IgD-negative memory B cell (primary cell): ENCODE measurements at regions not wholly inside any gene's neighbourhood (a gene's known extent, or its start where the extent isn't known, plus 50 kb on each side); places are given as distances from the start of the nearest gene placed in this dataset.
"Not testable (repeated sequence)": the region's sequence is repeated elsewhere in the genome, so short reads cannot be mapped to it uniquely, and the experiment has no call there.

ENCODE experiments used
- H3K27ac Mint-ChIP-seq, 3 donors: one replicate each; pipeline ENCODE4 v1.8.0; 2020 to 2022; ENCODE audit warnings: mild to moderate bottlenecking in 3 of 3, mixed read lengths in 3 of 3, moderate library complexity in 1 of 3
- H3K27me3 Mint-ChIP-seq: one replicate; pipeline ENCODE4 v1.8.0; 2021; ENCODE audit warnings: mixed read lengths
- H3K36me3 Mint-ChIP-seq: one replicate; pipeline ENCODE4 v1.8.0; 2020; ENCODE audit warnings: mild to moderate bottlenecking, mixed read lengths
- H3K4me1 Mint-ChIP-seq, 3 donors: one replicate each; pipeline ENCODE4 v1.8.0; 2020 to 2022; ENCODE audit warnings: mixed read lengths in 3 of 3, mild to moderate bottlenecking in 1 of 3
- H3K4me3 Mint-ChIP-seq, 4 donors: one replicate each; pipeline ENCODE4 v1.8.0; 2020 to 2022; ENCODE audit warnings: mild to moderate bottlenecking in 4 of 4, mixed read lengths in 4 of 4, moderate library complexity in 3 of 4
- H3K9me3 Mint-ChIP-seq, 3 donors: one replicate each; pipeline ENCODE4 v1.8.0; 2020 to 2021; ENCODE audit warnings: mixed read lengths in 3 of 3, mild to moderate bottlenecking in 1 of 3

DNA sequence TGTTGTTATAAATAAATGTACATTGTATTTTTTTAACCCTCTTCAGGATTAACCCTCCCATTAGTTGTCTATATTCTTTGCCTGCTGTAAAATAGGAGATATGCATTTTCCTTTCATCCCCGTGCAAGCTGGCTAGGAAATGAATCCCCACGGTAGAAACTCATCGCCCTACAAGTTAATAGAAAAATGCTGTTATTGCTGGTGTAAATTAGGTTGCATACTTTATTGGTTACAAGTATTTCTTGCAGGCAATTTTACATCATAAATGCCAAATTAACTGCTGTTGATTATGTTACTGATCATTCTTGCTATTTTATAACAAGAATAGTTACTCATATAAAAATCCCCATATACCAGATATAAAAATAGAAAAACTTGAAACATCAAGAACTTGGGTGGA, 454.2 kb upstream of the KLF6 start:
- H3K9me3 Mint-ChIP-seq: peaks cover 0 to 7% (median 2%) of the 10 kb centered on the region in 3 donors
- H3K4me1 Mint-ChIP-seq: peaks cover 0 to 2% (median 2%) of the 10 kb centered on the region in 3 donors
- H3K27ac Mint-ChIP-seq: no peak overlapping the region
- H3K4me3 Mint-ChIP-seq: no peak overlapping the region
- no peaks in the 10 kb centered on the region for H3K36me3 Mint-ChIP-seq
- H3K27me3 Mint-ChIP-seq: peaks cover 4% of the 10 kb centered on the region

DNA sequence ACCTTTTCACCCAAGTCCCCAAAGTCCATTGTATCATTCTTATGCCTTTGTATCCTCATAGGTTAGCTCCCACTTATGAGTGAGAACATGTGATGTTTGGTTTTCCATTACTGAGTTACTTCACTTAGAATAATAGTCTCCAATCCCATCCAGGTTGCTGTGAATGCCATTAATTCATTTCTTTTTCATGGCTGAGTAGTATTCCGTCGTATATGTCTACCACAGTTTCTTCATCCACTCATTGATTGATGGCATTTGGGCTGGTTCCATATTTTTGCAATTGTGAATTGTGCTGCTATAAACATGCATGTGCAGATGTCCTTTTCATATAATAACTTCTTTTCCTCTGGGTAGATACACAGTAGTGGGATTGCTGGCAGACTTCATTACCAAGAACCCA, 451.9 kb upstream of the KLF6 start:
- not testable (repeated sequence) for H3K4me3 Mint-ChIP-seq, H3K27me3 Mint-ChIP-seq, H3K27ac Mint-ChIP-seq, H3K4me1 Mint-ChIP-seq, H3K36me3 Mint-ChIP-seq
- H3K9me3 Mint-ChIP-seq: peaks cover 0 to 10% (median 2%) of the 10 kb centered on the region in 3 donors

DNA sequence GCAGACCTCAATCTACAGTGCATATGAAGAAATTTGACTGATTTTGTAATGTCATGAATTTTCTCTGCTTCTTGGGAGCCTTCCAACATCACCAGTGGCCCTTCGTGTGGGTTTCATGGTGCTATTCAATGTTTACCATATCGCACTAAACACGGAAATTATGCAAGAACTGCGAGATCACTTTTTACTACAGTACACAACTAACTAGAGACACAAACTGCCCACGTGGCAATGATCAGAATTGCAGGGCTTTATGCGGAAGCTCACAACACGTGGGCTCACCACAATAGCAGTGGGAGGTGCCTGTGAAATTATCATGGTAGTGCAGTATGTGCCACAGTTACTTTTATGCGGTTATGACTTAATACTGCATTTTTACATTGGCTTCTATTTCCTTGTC, 449.7 kb upstream of the KLF6 start:
- Mint-ChIP-seq H3K9me3 (peaks cover 0 to 10% (median 2%) of the 10 kb centered on the region in 3 donors), H3K27ac (no peak overlapping the region), H3K4me1 (peaks cover 0 to 2% (median 0%) of the 10 kb centered on the region in 3 donors), H3K4me3 (no peak overlapping the region), H3K36me3 (no peaks in the 10 kb centered on the region), H3K27me3 (peaks cover 3% of the 10 kb centered on the region)

DNA sequence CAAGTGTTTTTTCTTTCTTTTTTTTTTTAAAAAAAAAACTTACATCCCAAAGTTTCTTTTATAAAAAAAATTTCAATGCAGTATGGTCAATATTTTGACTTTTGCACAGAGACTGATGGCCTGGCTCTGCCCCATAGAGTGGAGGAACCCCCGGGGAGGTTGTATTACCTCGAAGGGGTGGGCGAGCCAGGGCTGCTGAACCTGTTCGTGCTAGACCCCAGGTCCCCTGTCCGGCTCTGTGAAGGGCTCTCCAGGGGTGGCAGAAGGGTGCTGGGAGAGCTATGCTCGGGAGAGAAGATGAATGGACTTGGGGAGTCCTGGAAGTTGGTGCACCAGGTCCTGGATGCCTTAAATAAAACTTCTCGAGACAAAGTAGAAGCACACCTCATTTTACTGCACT, 446.4 kb upstream of the KLF6 start:
- peaks cover 0 to 4% (median 3%) of the 10 kb centered on the region in 3 donors for H3K9me3 Mint-ChIP-seq
- H3K4me1 Mint-ChIP-seq: no peaks in the 10 kb centered on the region
- no peak overlapping the region for H3K27ac Mint-ChIP-seq
- H3K4me3 Mint-ChIP-seq: no peak overlapping the region
- peaks cover 1% of the 10 kb centered on the region for H3K36me3 Mint-ChIP-seq
- no peaks in the 10 kb centered on the region for H3K27me3 Mint-ChIP-seq

DNA sequence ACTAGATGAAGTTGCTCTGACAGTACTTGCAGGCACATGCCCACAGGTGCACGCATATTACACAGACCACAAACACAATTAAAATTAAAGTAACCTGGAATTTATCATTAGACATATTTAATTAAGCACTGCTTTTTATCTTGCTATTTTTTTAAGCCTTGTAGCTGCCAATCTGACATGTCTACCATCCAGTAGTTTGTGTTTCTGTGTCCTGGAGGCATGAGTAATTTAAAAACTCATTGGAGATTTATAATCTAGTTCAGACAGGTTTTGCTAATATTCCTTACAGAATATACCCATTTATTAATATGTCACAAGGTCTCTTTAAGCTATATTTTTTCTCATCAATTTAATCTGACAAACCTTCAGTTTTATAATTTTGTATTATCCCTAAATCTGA, 445.0 kb upstream of the KLF6 start:
- Mint-ChIP-seq H3K4me3 (no peak overlapping the region), H3K4me1 (no peaks in the 10 kb centered on the region), H3K9me3 (peaks cover 0 to 4% (median 3%) of the 10 kb centered on the region in 3 donors), H3K36me3 (peaks cover 1% of the 10 kb centered on the region), H3K27me3 (no peaks in the 10 kb centered on the region), H3K27ac (no peak overlapping the region)

DNA sequence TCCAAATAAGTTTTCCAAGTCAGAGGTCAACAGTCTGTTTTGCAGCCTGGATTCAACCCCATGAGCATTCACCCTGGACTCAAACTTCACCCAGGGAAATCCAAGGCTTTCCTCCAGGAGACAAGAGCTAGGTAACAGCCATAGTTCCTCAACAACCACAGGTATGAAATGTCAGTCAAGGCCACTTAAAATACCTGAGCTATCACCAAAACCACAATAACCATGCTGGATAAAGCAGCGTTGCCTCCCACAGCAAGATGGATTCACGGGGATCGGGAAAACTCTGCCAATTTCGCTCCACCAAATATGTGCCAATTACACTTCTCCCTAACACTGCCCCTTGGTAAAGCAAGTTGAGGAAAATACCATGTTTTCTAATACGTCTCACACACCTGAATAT, 444.1 kb upstream of the KLF6 start:
- Mint-ChIP-seq H3K27ac (no peak overlapping the region), H3K4me1 (no peaks in the 10 kb centered on the region), H3K4me3 (no peak overlapping the region), H3K9me3 (peaks cover 0 to 4% (median 3%) of the 10 kb centered on the region in 3 donors), H3K27me3 (no peaks in the 10 kb centered on the region), H3K36me3 (peaks cover 1% of the 10 kb centered on the region)

DNA sequence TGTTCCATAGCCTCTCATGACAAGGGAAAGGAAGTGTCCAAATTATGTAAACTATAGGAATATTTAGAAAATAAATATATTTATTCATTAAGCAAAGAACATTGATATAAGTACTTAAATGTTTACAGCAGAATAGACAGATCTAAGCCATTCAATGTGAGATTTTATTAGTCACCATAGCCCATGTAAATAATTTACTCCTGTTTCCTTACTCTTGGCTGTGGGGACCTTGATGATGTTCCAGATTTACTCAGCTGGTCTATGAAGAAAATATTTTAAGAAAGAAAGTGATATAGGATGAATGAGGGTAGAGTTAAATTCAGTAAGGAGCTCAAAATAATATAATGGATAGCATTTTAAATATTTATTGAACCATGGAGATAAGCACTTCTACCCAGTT, 442.6 kb upstream of the KLF6 start:
- Mint-ChIP-seq H3K27ac (no peak overlapping the region), H3K9me3 (peaks cover 0 to 4% (median 3%) of the 10 kb centered on the region in 3 donors), H3K4me1 (no peaks in the 10 kb centered on the region), H3K36me3 (peaks cover 1% of the 10 kb centered on the region), H3K27me3 (no peaks in the 10 kb centered on the region), H3K4me3 (no peak overlapping the region)

DNA sequence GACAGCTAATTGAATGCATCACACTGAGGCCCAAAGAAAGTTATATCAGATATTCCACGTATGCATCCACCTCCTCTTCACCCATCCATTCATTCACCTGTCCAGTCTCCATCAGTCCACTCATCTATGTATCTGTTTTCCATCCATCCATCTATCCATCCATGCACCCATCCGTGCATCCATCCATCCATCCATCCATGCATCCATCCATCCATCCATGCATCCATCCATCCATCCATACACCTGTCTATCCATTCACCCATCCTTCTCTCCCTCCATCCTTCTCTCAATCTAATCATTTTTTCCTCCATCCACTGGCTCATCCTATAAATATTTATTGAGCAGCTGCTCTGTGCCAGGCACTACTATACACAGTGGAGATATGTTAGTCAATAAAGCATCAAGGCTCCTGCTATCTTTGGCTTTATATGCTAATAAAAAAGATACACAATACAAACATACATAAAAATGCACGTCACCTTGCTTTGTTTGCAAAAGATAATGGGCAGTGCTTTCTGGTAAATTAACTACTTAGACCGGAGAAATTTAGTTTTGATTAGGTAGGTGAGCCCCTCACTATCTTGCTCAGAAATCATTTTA, 442.0 kb upstream of the KLF6 start:
- peak overlapping the region in 1 of 3 donors; percentile 1 for H3K27ac Mint-ChIP-seq
- no peak overlapping the region for H3K4me3 Mint-ChIP-seq
- H3K27me3 Mint-ChIP-seq: no peaks in the 10 kb centered on the region
- H3K36me3 Mint-ChIP-seq: peaks cover 1% of the 10 kb centered on the region
- peaks cover 0 to 4% (median 0%) of the 10 kb centered on the region in 3 donors for H3K9me3 Mint-ChIP-seq
- no peaks in the 10 kb centered on the region for H3K4me1 Mint-ChIP-seq

DNA sequence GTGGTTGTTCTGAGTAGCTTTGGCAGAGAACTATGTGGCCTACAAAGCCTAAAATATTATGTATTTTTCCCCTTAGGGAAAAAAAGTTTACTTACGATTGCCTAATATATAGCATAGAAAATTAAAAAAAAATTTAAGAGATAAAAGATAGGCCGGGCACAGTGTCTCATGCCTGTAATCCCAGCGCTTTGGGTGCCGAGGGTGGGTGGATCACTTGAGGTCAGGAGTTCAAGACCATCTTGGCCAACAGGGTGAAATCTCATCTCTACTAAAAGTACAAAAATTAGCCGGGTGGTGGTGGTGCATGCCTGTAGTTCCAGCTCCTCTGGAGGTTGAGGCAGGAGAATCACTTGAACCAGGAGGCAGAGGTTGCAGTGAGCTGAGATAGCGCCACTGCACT, 439.2 kb upstream of the KLF6 start:
- peaks cover 5% of the 10 kb centered on the region for H3K36me3 Mint-ChIP-seq
- no peak overlapping the region for H3K4me3 Mint-ChIP-seq
- peaks cover 2 to 6% (median 6%) of the 10 kb centered on the region in 3 donors for H3K4me1 Mint-ChIP-seq
- no peak overlapping the region for H3K27ac Mint-ChIP-seq
- H3K27me3 Mint-ChIP-seq: peaks cover 2% of the 10 kb centered on the region
- H3K9me3 Mint-ChIP-seq: peaks cover 0 to 12% (median 2%) of the 10 kb centered on the region in 3 donors

DNA sequence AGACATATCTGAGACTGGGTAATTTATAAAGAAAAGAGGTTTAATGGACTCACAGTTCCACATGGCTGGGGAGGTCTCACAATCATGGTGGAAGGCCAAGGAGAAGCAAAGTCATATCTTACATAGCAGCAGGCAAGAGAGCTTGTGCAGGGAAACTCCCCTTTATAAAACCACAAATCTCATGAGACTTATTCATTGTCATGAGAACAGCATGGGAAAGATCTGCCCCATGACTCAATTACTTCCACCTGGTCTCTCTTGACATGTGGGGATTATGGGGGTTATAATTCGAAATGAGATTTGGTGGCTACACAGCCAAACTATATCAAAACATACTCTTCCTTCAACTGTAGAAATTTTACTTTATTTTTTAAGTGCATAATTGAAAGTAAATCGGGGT, 436.3 kb upstream of the KLF6 start:
- Mint-ChIP-seq H3K27me3 (peaks cover 11% of the 10 kb centered on the region), H3K27ac (peak overlapping the region in 1 of 3 donors; percentile 16)
- not testable (repeated sequence) for H3K4me3 Mint-ChIP-seq, H3K4me1 Mint-ChIP-seq, H3K36me3 Mint-ChIP-seq, H3K9me3 Mint-ChIP-seq

DNA sequence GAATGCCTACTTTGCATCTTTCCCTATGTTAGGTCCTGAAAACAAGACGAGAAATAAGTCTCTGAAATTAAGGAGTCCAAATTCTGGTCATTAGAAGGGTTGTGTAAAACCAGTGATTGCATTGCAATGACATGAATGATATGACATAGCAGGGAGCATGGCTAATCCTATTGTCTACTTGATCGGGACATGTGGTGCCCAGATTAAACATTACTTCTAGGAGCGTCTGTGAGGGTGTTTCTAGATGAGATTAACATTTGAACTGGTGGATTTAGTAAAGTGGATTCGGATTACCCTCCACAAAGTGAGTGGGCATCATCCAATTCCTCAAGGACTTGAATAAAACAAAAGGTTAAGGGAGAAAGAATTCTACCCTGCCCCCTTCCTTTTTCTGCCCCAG, 434.9 kb upstream of the KLF6 start:
- peaks cover 6 to 9% (median 7%) of the 10 kb centered on the region in 3 donors for H3K4me1 Mint-ChIP-seq

DNA sequence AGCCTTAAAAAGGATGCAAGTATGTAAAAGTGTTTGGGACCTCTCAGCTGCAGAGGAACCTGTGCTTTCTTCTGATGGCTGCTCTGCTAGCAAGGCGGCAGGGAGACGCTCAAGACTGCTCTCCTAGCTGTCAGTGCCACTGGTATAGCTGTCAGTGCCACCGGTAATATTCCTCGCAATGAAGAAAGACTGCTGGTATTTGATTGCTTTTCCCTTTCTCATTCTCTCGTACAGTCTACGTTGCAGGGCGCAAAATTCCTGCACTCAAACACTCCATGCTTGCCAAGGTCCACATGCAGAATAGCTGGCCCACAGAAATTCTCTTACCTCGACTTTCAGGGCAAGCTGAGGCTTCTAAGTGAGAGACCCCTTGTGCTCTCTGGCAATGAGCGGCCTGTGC, 432.6 kb upstream of the KLF6 start:
- Mint-ChIP-seq H3K27ac (no peak overlapping the region), H3K36me3 (peaks cover 4% of the 10 kb centered on the region), H3K4me1 (peaks cover 6 to 9% (median 7%) of the 10 kb centered on the region in 3 donors)

More for the DNA sequence above, 434.9 kb upstream of the KLF6 start:
- peaks cover 11% of the 10 kb centered on the region for H3K27me3 Mint-ChIP-seq
- no peak overlapping the region for H3K27ac Mint-ChIP-seq
- H3K36me3 Mint-ChIP-seq: peaks cover 4% of the 10 kb centered on the region
- H3K4me3 Mint-ChIP-seq: no peak overlapping the region
- peaks cover 0 to 9% (median 2%) of the 10 kb centered on the region in 3 donors for H3K9me3 Mint-ChIP-seq

DNA sequence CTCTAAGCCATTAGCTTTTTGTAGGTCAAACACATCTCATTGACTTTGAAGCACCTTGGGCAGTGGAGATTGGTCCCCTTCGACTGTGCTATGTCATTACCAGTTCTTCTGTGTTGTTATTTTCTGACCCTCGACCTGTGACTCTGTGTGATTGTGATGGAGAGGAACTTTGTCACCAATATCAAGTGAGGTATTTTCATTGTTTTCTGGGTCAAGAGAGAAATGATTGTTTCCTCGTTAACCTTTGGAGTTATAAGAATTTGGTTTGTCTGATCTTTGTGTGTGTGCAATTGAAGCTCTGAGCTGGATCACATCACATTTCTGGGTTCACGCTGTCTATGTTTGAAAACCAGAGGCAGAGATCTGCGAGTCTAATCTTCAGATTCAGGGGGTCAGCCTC, 432.2 kb upstream of the KLF6 start:
- H3K27me3 Mint-ChIP-seq: peaks cover 13% of the 10 kb centered on the region
- peaks cover 0 to 9% (median 2%) of the 10 kb centered on the region in 3 donors for H3K9me3 Mint-ChIP-seq
- H3K36me3 Mint-ChIP-seq: peaks cover 4% of the 10 kb centered on the region
- no peak overlapping the region for H3K27ac Mint-ChIP-seq
- peaks cover 6 to 9% (median 7%) of the 10 kb centered on the region in 3 donors for H3K4me1 Mint-ChIP-seq
- no peak overlapping the region for H3K4me3 Mint-ChIP-seq

More for the DNA sequence above, 432.6 kb upstream of the KLF6 start:
- Mint-ChIP-seq H3K4me3 (no peak overlapping the region), H3K27me3 (peaks cover 13% of the 10 kb centered on the region), H3K9me3 (peaks cover 0 to 9% (median 2%) of the 10 kb centered on the region in 3 donors)

DNA sequence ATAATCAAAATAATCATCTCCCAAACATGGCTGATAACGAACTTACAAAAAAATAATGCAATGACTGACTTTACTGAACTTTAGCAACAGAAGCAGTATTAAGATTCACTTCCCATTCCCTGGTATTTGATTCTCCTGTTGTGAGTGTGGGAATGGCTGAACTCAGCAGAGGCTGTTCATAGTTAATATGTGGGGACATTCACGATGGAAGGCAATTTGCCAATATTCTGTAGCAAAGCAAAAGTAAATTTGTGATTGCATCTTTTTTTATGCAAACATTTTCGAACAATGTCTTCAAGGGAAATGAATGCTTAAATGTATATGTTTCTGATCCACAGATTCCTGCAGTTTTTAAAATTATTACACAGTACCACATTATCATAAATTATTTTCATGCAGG, 431.7 kb upstream of the KLF6 start:
- H3K4me3 Mint-ChIP-seq: no peak overlapping the region

DNA sequence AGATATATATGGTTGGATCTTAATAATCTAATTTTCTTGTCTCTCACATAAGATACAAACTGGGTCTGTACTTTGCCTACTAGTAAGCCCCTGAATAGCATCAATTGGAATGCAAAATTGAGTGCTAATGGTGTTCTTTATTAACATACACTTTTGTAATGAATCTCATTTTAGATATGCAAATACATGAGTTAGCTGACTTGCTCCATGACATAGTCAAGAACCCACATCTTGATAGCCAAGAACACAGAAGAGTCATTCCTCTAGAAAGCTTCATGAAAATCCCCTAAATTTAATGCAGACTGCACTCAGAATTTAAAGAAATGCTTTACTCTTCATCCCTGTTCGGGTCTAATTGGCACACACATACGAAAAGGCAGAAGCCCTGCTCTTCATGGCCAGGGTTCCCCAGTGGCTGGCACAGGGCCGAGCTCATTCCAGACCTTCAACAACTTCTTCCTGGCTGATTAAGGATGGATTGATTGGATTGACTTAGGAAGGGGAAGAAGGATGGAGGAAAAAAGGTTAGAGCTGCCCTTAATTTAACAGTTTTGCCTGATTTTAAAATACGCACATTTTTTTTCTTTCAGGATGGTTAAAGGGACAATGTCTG, 431.1 kb upstream of the KLF6 start:
- H3K4me1 Mint-ChIP-seq: peaks cover under 1 to 5% (median 5%) of the 10 kb centered on the region in 3 donors
- H3K27ac Mint-ChIP-seq: no peak overlapping the region
- H3K9me3 Mint-ChIP-seq: peaks cover 0 to 4% (median under 1%) of the 10 kb centered on the region in 3 donors
- H3K36me3 Mint-ChIP-seq: peaks cover 4% of the 10 kb centered on the region
- H3K4me3 Mint-ChIP-seq: no peak overlapping the region
- H3K27me3 Mint-ChIP-seq: peaks cover 13% of the 10 kb centered on the region

More for the DNA sequence above, 431.7 kb upstream of the KLF6 start:
- no peak overlapping the region for H3K27ac Mint-ChIP-seq
- H3K9me3 Mint-ChIP-seq: peaks cover 0 to 9% (median 2%) of the 10 kb centered on the region in 3 donors
- H3K4me1 Mint-ChIP-seq: peaks cover 6 to 9% (median 7%) of the 10 kb centered on the region in 3 donors
- peaks cover 4% of the 10 kb centered on the region for H3K36me3 Mint-ChIP-seq
- H3K27me3 Mint-ChIP-seq: peaks cover 13% of the 10 kb centered on the region

DNA sequence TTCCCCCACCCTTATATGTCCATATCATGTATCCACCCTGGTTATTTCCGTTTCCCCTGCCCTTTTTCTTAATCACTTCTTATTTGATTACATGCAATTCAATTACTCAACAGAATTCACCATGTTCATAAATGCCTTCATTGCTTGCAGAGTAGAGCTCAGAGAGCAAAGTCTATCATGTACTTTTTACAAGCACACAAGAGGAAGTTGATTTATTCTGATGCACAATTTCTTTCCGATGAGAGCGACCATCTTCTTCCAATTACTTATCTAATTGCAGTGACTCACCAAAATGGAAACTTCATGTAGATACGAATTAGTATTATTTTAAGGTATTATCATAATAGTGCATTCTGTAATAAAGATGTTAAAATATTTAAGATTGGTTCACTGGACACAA, 430.5 kb upstream of the KLF6 start:
- H3K27me3 Mint-ChIP-seq: peaks cover 13% of the 10 kb centered on the region
- H3K4me3 Mint-ChIP-seq: no peak overlapping the region
- H3K9me3 Mint-ChIP-seq: no peaks in the 10 kb centered on the region
- H3K36me3 Mint-ChIP-seq: peaks cover under 1% of the 10 kb centered on the region
- no peak overlapping the region for H3K27ac Mint-ChIP-seq
- peaks cover 0 to 5% (median 3%) of the 10 kb centered on the region in 3 donors for H3K4me1 Mint-ChIP-seq
